H1 (cell line): ENCODE measurements at regions not wholly inside any gene's neighbourhood (a gene's known extent, or its start where the extent isn't known, plus 50 kb on each side); places are given as distances from the start of the nearest gene placed in this dataset.

Experiments used
- KDM4A ChIP-seq: IDR thresholded peaks from one replicate; pipeline ENCODE4 v1.7.1; 2012; ENCODE audit warnings: low read depth, mild to moderate bottlenecking, moderate library complexity, low read length, inconsistent platforms; ENCODE audit not compliant: severe bottlenecking
- PHF8 ChIP-seq: fragments of 200-600 bp; sonication (generic); conservative IDR thresholded peaks from 2 replicates; pipeline ENCODE4 v1.7.1; 2012; ENCODE audit warnings: low read depth, mild to moderate bottlenecking, inconsistent platforms, low read length, moderate library complexity
- RNF2 ChIP-seq: fragments of 200-900, 300-1000 bp; sonication (generic); IDR thresholded peaks from 2 replicates; pipeline ENCODE4 v1.7.1; 2016; ENCODE audit warnings: borderline replicate concordance, low read depth, mild to moderate bottlenecking, antibody characterized with exemption, low read length; ENCODE audit not compliant: poor library complexity, severe bottlenecking; ENCODE audit errors: missing control alignments
- YY1 ChIP-seq: IDR thresholded peaks from 2 replicates; pipeline ENCODE4 v1.6.1; 2011; ENCODE audit warnings: low read depth, mild to moderate bottlenecking, low read length

DNA sequence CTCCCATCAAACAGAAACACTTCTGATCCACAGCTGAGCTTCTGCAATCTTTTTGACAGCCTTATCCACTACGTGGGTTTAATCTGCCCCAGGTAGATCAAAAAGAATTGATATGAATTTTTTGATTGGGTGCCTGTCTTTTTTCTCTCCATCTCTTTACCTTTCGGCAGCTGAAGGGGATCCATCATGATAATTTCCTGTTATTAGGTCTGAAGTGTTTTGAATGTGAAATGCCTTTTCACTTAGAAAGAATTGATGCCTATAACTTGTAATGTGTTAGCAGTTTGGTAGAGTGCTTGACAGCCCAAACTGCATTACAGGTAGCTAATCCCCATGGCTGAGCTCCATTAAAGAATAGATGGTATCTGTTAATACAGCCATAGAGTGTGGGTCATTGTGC is 745.4 kb downstream of the TLR4 start (continued):
- TF ChIP-seq RNF2, result no peak
- no peak for TF ChIP-seq YY1
- TF ChIP-seq KDM4A, result no peak
- TF ChIP-seq PHF8, result no peak
